ENCODE measurements at regions not wholly inside any gene's neighbourhood (a gene's known extent, or its start where the extent isn't known, plus 50 kb on each side); places are given as distances from the start of the nearest gene placed in this dataset.

GRCh38 chr2:52335727-52336126 lies 1303.8 kb upstream of the NRXN1 start:
- TF ChIP-seq CTCF (IDR thresholded peaks at IDR 0.05; ENCODE audit: low read length) (no peak), EZH2phosphoT487 (IDR thresholded peaks at IDR 0.05; ENCODE audit: low read length) (no peak)
